HEK293T (cell line): ENCODE measurements at regions not wholly inside any gene's neighbourhood (a gene's known extent, or its start where the extent isn't known, plus 50 kb on each side); places are given as distances from the start of the nearest gene placed in this dataset.
"Not testable (repeated sequence)": the region's sequence is repeated elsewhere in the genome, so short reads cannot be mapped to it uniquely, and the experiment has no call there.

ENCODE experiments used
- CTCF ChIA-PET: fragments of 350-600 bp; formaldehyde crosslinking; extraction: SDS; loops from one replicate; lab custom pipeline; 2021; ENCODE audit warnings: antibody characterized with exemption, inconsistent platforms; lab: Yijun Ruan, JAX
- POLR2A ChIA-PET: fragments of 350-600 bp; formaldehyde crosslinking; extraction: SDS; loops from one replicate; lab custom pipeline; 2020; ENCODE audit warnings: antibody characterized with exemption, inconsistent platforms; lab: Yijun Ruan, JAX
- DNase-seq: peaks from one replicate; pipeline ENCODE4 v3.0.0; 2012; ENCODE audit warnings: mixed read lengths; ENCODE audit errors: extremely low spot score
- ARNT ChIP-seq: fragments of 450-650 bp; IDR thresholded peaks from 2 replicates; pipeline ENCODE4 v1.6.1; 2017; ENCODE audit warnings: mild to moderate bottlenecking
- BHLHE40 ChIP-seq: fragments of 450-650 bp; IDR thresholded peaks from 2 replicates; pipeline ENCODE4 v1.6.1; 2016; ENCODE audit warnings: mild to moderate bottlenecking, moderate library complexity, borderline replicate concordance
- CTBP1 ChIP-seq: fragments of 450-650 bp; IDR thresholded peaks from 2 replicates; pipeline ENCODE4 v1.6.1; 2016; ENCODE audit warnings: borderline replicate concordance
- ELF4 ChIP-seq: fragments of 450-650 bp; IDR thresholded peaks from 2 replicates; pipeline ENCODE4 v1.6.1; 2017; ENCODE audit warnings: antibody characterized with exemption
- FOXA1 ChIP-seq: fragments of 450-650 bp; IDR thresholded peaks from 2 replicates; pipeline ENCODE4 v1.6.1; 2016; ENCODE audit warnings: mild to moderate bottlenecking
- FOXK2 ChIP-seq: fragments of 450-650 bp; IDR thresholded peaks from 2 replicates; pipeline ENCODE4 v1.6.1; 2016; ENCODE audit warnings: mild to moderate bottlenecking
- FOXM1 ChIP-seq: fragments of 450-650 bp; IDR thresholded peaks from 2 replicates; pipeline ENCODE4 v1.6.1; 2017; ENCODE audit warnings: mild to moderate bottlenecking, borderline replicate concordance
- HDGF ChIP-seq: fragments of 450-650 bp; IDR thresholded peaks from 2 replicates; pipeline ENCODE4 v1.6.1; 2017; ENCODE audit warnings: antibody characterized with exemption, borderline replicate concordance
- L3MBTL2 ChIP-seq: fragments of 450-650 bp; conservative IDR thresholded peaks from 2 replicates; pipeline ENCODE4 v1.6.1; 2016; ENCODE audit warnings: mild to moderate bottlenecking
- LEF1 ChIP-seq: fragments of 450-650 bp; IDR thresholded peaks from 2 replicates; pipeline ENCODE4 v1.6.1; 2017; ENCODE audit warnings: mild to moderate bottlenecking, borderline replicate concordance
- NFRKB ChIP-seq: fragments of 450-650 bp; IDR thresholded peaks from 2 replicates; pipeline ENCODE4 v1.6.1; 2016; ENCODE audit warnings: mild to moderate bottlenecking, moderate library complexity
- SP1 ChIP-seq: fragments of 450-650 bp; IDR thresholded peaks from 2 replicates; pipeline ENCODE4 v1.6.1; 2017
- SUZ12 ChIP-seq: fragments of 450-650 bp; IDR thresholded peaks from 2 replicates; pipeline ENCODE4 v1.6.1; 2016; ENCODE audit warnings: mild to moderate bottlenecking
- TARDBP ChIP-seq: fragments of 450-650 bp; IDR thresholded peaks from 2 replicates; pipeline ENCODE4 v1.6.1; 2016
- ZNF384 ChIP-seq: fragments of 450-650 bp; IDR thresholded peaks from 2 replicates; pipeline ENCODE4 v1.6.1; 2016
- TF ChIP-seq, protein P1 (sequence below): fragments of 450-650 bp; IDR thresholded peaks from 2 replicates; pipeline ENCODE4 v1.6.1; 2016

DNA sequence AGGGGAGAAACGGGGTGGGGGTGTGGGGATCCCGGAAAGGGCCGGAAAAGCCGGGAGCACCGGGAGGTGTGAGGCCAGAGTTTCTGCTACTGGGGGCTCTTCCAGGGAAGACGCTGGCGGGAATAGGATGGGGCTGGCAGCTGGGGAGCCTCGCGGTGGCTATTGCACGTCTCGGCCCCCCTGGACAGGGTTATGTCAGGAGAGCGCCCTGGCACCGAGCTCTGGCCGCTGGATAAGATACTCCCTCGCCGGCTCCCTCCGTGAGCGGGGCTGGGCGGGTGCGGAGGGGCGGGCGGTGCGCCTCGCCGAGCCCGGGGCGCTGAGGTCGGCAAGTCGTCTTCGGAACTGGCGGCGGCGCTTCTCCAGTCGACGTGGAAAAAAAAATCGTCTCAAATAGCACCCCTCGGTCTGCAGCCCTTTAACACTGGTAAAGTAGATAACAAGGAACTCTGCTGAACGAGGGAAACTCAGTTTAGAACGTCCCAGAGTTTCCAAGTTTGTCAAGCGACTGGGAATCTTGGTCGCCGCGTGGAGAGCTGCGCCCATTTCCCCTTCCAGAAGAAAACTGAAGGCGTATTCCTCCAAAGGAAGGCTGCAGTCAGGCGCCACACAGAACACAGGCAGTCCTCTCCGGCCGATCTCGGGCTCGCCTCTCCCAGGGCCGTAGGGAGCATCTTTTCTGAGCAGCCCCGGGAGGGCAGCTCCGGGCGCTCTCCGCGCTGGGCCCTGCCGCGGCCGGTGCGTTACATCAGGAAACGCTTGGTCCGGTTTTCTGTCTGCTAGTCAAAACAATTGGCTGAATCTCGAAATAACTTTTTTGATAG is 115.1 kb downstream of the KCNRG start:
- POLR2A ChIA-PET: no interaction called here
- TF ChIP-seq L3MBTL2: peak; percentile 75
- no peak for TF ChIP-seq CTBP1
- peak; percentile 27 for DNase-seq
- CTCF ChIA-PET: no interaction called here

DNA sequence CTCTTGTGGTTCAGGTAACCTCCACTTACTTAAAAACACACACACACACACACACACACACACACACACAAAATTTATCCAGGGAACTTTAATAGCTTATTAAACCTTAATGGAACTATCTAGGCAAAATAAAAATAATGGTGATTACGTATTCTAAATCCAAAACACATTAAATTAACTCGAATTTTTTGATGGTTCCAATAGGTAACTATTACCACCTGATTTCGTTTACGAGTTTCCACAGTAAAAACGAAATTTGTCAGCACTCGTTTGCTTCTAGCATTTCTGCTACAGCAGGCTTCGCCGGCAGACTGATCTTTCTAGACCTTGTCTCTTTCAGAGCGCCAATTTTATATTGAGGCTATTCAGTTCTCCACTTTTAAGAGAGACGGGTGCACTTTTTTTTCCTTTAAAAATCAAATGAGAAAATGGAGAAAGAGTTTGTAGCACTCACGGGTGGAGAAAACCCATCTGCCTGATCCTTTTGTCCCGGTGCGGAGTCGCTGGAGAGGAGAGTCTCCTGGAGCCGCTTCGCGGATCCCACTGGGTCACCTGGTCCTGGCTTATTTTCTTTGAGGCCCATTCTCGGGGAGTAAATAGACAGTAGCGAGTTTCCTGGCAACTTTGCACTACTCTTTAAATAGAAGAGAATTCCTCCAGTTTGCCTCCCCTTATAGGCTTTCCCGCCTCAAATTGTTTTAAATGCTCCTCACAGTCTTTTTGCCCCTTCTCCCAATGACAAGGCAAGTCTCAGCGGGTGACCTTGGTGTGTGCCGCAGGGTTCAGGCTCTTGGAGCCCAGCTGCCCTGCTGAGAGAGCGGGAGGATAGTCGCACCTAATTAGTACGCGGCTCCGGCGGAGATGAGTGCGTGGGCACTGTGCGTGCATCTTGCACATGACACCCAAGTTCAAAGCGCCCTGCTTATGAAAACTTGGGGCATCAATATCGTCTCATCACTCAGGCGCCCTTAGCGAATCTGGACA is 117.0 kb downstream of the KCNRG start:
- no peak for TF ChIP-seq SP1
- TF ChIP-seq SUZ12: no peak
- TF ChIP-seq FOXA1: no peak
- TF ChIP-seq FOXM1: no peak
- TF ChIP-seq FOXK2: no peak
- no peak for TF ChIP-seq ELF4
- POLR2A ChIA-PET: no interaction called here

DNA sequence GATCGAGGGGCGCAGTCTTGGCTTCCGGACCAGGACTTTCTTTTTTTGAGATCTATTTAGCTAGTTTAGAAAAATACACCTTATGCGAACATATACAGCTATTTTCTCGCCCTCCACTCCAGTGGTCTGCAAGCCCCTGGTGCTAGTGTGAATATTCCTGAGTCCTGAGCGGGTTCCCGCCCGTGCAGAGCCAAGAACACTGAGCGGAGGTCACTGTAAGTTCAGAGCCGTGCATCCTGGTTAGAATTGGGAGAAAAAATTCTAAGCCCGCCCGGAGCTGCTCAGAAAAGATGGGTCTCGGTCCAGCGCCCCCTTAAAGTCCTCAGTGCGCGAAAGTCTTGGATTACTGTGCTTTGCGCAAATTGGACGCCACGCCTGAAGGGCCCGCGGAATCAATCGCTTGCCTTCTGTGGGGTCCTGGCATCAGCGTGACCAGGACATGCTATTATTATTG is 117.7 kb downstream of the KCNRG start:
- TF ChIP-seq SP1: no peak
- TF ChIP-seq FOXK2: no peak
- no peak for DNase-seq
- POLR2A ChIA-PET: no interaction called here
- CTCF ChIA-PET: no interaction called here

More for the DNA sequence above, 117.0 kb downstream of the KCNRG start:
- CTCF ChIA-PET: no interaction called here
- DNase-seq: no peak

DNA sequence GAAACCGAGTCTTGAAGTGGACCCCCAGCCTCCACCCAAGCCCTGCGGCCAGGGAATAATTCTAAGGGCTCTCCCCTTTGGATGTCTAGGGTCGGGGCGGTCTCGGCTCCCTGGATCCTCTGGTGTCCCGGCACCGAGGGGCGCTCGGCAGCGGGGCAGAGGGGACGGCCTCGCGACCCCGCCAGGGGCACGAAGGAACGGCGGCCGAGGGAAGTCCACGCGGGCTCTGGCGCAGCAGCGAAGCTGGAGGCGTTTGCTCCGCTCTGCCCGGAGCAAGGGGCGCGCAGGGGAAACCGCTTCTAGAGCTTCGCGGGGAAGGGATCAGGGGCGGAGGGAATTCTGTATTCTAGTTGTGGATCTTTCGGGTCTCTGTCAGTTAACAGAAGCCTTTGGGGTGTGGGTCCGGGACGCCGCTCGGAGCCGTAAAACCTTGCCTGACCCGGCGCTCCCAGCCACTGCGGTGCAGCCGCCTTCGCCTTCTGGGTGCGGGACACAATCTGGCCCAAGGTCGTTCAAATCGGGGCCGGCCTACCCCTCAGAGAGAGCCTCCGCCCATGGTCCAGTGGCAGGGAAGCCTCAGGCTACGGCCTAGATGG is 118.2 kb downstream of the KCNRG start:
- TF ChIP-seq TARDBP (no peak), NFRKB (no peak), L3MBTL2 (no peak), SP1 (no peak), ZNF384 (no peak), ELF4 (no peak), HDGF (no peak), LEF1 (no peak), FOXK2 (no peak), ARNT (no peak), CTBP1 (no peak), FOXA1 (no peak), SUZ12 (no peak), FOXM1 (no peak), BHLHE40 (no peak)
- TF ChIP-seq, protein P1, sequence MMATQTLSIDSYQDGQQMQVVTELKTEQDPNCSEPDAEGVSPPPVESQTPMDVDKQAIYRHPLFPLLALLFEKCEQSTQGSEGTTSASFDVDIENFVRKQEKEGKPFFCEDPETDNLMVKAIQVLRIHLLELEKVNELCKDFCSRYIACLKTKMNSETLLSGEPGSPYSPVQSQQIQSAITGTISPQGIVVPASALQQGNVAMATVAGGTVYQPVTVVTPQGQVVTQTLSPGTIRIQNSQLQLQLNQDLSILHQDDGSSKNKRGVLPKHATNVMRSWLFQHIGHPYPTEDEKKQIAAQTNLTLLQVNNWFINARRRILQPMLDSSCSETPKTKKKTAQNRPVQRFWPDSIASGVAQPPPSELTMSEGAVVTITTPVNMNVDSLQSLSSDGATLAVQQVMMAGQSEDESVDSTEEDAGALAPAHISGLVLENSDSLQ: no peak
- no peak for DNase-seq
- ChIA-PET POLR2A (interaction anchor here (2.1 kb wide), 1 partner anchor 9 kb away, joined by 8 read pairs; no protein-coding TSS in a partner anchor), CTCF (no interaction called here)

DNA sequence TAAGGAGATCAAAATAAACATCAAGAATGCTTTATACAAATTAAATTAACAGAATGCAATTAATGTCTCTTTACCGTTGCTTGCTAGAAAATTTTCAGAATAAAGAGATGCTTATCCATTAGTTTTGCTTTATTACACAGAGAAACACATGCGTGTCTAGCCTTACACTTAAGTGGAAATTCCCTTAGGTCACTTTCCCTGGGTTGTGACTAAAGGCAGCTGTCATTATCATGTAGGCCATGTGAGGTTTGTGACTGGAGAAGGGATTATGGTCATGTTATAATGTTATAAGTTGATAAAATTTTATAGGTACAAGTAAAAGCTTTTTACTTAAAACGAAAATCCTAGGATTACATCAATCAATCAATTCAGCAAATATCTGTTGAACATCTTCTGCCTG is 121.0 kb downstream of the KCNRG start:
- DNase-seq: no peak
- ChIA-PET CTCF (no interaction called here), POLR2A (interaction anchor here (0.9 to 1.2 kb wide), 4 partner anchors 10 to 882 kb away, joined by 3 to 6 read pairs (median 4); no protein-coding TSS in a partner anchor)
- TF ChIP-seq LEF1: no peak
- TF ChIP-seq, protein P1: peak; percentile 40; the same call in 1 of the 2 replicates

DNA sequence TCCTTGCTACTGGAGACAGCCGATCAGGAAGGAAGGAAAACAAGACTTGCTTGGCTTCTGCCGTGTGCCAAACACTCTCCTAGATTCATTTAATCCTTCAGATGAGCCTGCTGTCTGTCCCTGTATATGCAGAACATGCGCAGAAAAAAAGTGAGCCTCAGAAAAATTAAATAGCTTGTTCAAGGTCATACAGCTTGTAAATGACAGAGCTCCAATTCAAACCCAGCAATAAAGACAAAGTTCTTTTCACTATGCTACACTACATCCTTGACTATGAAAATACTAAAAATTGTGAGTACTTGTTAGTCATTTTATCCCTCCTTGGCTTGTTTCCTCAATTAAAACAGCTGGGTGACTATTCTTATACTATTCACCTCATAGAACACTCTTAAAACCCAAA is 121.4 kb downstream of the KCNRG start:
- no peak for DNase-seq
- TF ChIP-seq FOXA1 (no peak), NFRKB (no peak), ARNT (no peak), LEF1 (no peak), TARDBP (no peak), SP1 (no peak), HDGF (no peak), CTBP1 (no peak), ZNF384 (no peak), ELF4 (no peak), FOXM1 (no peak), SUZ12 (no peak), L3MBTL2 (no peak)
- TF ChIP-seq, protein P1: no peak
- POLR2A ChIA-PET: interaction anchor here (0.9 to 1.2 kb wide), 4 partner anchors 10 to 882 kb away, joined by 3 to 6 read pairs (median 4); no protein-coding TSS in a partner anchor
- CTCF ChIA-PET: no interaction called here

DNA sequence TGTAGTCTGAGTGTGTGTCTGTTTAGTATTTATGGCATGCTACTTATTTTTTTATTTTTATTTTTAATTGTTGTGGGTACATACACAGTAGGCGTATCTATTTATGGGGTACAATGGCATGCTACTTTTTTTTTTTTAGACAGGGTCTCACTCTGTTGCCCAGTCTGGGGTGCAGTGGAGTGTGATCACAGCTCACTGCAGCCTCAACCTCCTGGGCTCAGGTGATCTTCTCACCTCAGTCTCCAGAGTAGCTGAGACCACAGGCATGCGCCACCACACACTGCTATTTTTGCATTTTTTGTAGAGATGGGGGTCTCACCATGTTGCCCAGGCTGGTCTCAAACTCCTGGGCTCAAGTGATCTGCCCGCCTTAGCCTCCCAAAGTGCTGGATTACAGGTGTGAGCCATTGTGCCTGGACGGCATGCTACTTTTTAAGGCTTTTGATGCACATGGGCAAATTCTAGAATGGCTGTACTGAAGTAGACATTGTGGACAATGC is 124.2 kb downstream of the KCNRG start:
- POLR2A ChIA-PET, CTCF ChIA-PET, DNase-seq: not testable (repeated sequence)
